Fibroblast of skin of scalp (primary cell): ENCODE measurements at regions not wholly inside any gene's neighbourhood (a gene's known extent, or its start where the extent isn't known, plus 50 kb on each side); places are given as distances from the start of the nearest gene placed in this dataset.

ENCODE experiments used
- DNase-seq: peaks from one replicate; pipeline ENCODE4 v3.0.0-alpha.2; 2013

- no peak for DNase-seq
Measured at GRCh38 chr2:5842326-5842725, 150.1 kb downstream of the SOX11 start.

DNA sequence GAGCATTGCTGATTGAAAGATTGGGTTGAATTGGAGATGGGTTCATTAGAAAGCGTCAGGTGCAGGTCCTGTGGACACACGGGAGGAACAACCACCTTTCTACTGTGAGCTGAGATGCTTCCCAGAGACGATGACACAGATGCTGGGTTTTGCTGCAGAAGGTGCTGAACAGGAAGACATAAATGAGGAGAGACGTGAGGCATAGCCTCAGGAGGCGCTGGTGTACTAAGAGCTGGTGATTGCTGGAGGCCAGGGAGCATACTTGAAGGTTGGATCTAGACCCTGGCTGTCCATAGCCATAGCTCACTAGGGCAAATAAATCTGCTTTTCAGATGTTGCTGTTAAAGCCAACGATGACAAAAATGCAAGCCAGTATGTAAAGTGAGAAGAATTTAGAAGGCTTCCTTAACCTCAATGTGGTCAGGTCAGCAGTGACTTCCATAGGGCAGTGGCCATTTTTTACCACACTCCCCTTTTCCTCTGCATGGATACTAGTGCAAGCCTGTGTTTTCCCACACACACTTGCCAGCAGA is 153.7 kb downstream of the SOX11 start:
- DNase-seq: peak; percentile 48

DNA sequence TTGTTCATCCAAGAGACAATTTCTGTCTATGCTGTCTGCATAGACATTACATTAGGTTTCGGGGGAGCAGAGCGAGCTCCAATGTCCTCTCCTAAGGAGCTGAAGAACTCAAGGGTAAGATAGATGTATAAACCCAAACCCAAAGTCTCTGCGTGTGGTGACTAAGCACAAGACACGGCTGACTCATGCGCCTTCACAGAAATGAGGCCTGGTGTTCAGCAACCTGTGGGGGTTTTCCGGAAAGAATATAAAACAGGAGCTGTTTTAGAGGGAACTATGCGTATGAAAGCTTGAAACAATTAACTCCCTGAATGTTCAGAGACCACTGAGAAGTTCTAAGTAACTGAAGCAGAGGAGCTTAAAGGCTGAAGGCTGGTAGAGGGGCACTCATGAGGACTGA is 154.7 kb downstream of the SOX11 start:
- peak; percentile 86 for DNase-seq

GRCh38 chr2:5849562-5849961 is 157.4 kb downstream of the SOX11 start:
- no peak for DNase-seq

DNA sequence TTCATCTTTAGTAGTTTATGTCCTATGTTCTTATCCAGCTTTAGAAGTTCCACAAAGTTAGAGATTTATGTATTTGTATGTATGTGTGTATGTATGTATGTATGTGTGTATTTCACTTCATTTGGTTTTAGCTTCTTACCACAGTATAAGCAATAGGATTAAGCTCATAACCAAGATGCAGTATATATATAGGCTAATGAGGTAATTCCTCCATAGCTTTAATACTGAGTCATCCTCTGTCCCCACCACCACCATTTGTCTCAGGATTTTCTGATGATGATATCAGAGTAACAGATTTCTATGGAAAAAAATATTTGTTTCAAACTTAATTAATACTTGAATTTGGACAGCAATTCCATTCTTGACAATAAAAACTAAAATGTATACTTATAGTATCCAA is 159.2 kb downstream of the SOX11 start:
- peak; percentile 83 for DNase-seq

DNA sequence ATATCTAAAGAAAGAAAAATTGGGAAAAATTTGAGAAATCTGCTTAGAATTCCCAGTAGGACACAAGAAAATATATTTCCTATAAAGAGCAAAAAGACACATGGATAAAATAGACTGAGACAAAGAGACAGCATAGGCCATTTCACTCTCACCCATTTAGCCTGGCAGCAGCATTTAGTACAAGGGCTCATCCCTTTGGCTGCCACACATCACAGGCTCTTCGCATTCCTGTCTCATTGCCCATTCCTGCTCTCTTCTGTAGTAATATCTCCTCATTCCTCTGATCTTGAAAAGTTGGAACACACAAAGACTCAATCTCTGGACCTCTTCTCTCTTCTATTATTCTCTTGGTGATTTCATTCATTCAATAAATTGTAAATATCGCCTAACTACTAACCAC is 162.6 kb downstream of the SOX11 start:
- DNase-seq: no peak

GRCh38 chr2:5867056-5867455 is 174.9 kb downstream of the SOX11 start:
- no peak for DNase-seq

DNA sequence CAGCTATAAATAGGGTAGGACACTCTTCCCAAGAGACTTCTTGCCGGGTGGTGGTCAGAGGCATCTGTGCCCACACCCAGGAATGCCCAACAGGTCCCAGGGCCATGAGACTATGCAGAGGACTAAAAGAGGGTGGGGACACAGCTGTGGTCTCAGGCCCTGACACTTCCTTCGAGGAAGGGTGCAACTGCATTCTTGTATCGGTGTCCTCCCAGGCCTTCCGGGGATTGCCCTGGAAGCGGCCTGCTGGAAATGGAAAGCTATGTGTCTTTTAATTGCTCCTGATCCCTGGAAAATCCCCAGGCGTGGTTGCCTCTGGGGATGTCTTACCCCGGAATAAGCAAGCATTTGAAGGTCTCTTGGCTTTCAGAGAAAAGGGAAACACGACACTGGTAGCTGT is 176.7 kb downstream of the SOX11 start:
- DNase-seq: no peak

- DNase-seq: no peak
Measured at GRCh38 chr2:5869936-5870335, 177.8 kb downstream of the SOX11 start.

DNA sequence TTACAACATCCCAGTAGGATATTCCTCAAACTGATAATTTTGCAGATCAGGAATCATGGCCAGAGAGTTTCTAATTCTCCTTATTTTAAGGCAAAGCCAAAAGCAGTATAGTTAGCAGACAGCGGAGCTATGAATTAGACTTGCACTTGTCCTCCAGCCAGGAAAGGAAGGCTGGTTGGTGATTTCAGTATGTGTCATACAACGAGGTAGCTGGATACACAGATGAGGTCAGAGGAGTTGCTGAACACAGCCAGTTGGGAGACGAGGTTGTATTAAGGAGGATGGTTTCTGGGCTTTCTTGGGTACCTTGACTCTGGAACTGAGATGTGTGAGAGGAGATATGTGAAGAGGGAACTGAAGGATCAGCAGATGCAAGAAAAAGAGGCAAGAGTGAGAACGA is 185.2 kb downstream of the SOX11 start:
- DNase-seq: peak; percentile 31

GRCh38 chr2:5885451-5886173 is 193.4 kb downstream of the SOX11 start:
- DNase-seq: no peak

DNA sequence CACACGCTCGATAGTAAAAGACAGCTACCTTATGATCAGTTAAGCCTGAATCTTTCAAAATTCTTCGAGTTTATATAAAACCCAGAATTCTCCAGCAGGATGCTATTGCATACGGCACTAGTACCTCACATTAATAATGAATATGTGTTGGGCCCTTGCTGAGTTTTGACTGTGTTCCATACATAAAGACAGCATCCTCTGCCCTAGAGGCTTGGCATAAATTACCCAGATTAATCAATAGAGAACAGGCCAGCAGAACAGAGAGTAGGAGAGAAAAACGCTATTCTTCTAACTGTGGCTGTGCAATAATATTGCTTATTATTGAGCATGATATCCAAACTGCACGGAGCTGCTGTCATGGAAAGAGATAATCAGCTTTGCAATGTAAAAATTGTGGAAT is 194.3 kb downstream of the SOX11 start:
- no peak for DNase-seq

DNA sequence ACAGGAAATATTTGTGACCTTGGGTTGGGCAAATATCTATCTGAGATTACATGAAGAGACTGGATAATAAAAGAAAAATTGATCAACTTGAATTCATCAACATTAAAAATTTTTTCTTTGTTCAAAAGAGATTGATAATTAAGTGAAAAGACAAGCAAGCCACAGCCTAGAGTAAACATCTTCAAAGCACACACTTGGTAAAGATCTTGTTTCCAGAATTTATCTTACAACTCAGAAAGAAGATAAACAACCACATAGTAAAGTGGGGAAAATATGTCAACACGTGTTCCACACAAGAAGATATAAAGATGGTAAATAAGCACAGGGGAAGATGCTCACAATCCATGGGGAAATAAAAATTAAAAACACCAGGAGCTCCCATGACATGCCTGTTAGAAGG is 195.9 kb downstream of the SOX11 start:
- no peak for DNase-seq

DNA sequence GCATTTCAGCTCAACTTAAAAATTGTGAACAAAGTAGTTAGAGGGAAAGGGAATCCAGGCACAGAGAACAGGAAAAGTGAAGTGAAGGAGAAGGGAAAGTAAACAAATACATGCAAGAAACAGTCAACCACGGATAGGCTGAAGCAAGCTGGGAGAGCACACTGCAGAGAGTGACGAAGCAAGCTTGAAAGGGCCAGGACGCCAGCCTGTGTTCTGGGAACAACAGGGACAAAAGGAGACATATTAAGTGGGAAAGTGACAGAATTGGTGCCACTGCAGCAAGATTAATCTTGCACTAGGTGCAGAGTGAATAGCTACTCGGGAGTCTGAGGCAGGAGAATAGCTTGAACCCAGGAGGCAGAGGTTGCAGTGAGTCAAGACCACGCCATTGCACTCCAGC is 197.3 kb downstream of the SOX11 start:
- no peak for DNase-seq

GRCh38 chr2:5894355-5894754 is 202.2 kb downstream of the SOX11 start:
- DNase-seq: no peak

DNA sequence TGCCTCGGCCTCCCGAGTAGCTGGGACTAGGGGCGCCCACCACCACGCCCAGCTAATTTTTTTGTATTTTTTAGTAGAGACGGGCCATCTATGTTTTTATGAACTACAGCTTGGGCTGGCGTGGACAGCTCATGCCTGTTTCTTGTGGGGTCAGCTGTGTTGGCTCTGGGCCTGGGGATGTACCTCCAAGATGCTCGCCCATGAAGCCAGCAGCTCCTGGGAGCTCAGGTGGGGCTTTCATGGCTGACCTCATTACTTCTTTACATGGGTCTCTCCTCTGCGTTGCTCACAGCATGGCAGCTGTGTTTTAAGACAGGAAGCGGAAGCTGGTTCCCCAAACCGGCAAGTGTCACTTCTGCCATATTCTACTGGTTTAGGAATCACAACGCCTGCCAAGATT is 203.1 kb downstream of the SOX11 start:
- no peak for DNase-seq

- DNase-seq: no peak
Measured at GRCh38 chr2:5897249-5897648, 205.1 kb downstream of the SOX11 start.

DNA sequence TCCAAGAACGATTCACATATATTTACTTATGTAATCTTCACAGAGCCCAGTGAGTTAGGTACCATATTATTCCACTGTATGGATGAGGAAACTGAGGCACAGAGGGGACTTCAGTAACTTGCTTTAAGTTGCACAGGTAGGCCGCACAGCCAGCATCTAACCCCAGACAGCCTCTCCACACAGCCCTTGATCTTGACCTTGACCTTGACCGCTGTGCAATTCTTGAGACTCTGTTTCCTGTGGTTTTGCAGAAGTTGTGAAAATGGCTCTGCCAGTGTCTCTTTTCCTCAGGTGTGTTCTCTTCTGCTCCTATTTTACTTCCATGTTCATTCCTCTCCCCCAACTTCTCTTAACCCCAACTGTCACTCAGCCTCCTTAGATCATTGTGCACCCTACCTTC is 206.5 kb downstream of the SOX11 start:
- no peak for DNase-seq

- DNase-seq: no peak
Measured at GRCh38 chr2:5905661-5906060, 213.5 kb downstream of the SOX11 start.

DNA sequence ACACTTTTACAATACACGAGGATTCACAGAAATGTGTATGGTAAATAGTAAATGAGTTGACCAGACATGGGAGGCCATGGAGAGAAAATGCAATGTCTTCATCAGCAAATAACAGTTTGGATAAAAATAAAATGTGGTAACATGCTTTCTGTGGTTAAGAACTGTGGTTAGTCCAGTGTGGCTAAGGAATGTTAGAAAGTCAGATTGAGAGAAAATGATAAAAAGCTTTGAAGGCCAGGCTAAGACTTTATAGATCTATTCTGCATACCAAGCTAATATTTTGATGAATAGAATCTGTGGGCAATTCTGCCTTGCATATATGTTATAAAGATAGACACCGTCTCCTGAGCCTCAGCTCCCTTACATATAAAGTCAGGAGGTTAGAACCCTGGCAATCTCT is 215.9 kb downstream of the SOX11 start:
- DNase-seq: peak; percentile 75

DNA sequence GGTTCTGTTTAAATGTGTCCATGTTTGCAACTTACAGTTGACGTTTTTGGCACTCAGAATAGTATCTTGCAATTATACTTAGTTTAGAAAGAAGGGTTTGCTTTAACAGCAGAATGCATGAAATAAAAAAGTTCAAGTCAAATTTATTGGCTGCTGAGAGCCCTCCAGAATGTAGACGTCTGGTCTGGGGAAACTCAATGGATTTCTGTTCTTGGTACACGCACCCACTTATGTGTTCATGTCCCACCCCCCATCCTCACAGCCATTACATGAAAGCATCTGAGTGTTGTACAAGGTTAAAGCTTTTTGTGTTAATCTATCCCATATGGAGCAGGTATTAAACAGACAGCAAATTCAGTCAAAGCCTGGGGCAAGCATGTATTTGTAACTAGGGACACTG is 219.5 kb downstream of the SOX11 start:
- DNase-seq: no peak

GRCh38 chr2:5913711-5914395 is 221.7 kb downstream of the SOX11 start:
- no peak for DNase-seq

- DNase-seq: peak; percentile 96
Measured at GRCh38 chr2:5914811-5915611, 222.8 kb downstream of the SOX11 start.
